ENCODE measurements at regions not wholly inside any gene's neighbourhood (a gene's known extent, or its start where the extent isn't known, plus 50 kb on each side); places are given as distances from the start of the nearest gene placed in this dataset.

DNA sequence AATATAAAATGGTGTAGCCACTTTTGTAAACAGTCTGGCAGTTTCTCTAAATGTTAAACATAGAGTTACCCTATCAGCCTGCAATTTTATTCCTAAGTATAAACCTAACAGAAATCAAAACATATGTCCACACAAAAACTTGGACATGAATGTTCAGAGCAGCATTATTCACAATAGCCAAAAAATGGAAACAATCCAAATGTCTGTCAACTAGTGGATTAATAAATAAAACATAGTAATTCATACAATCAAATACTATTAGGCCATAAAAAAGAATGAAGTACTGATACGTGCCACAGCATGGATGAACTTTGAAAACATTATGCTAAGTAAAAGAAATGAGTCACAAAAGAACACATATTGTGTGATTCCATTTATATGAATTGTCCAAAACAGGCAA lies 196.5 kb downstream of the NUAK1 start:
- Mint-ChIP-seq H3K4me3 (no peak overlapping the region), H3K4me1 (ENCODE audit: low read depth in 2 of 2) (no peaks in the 10 kb centered on the region), H3K27ac (no peak overlapping the region), H3K27me3 (peaks cover 7 to 23% of the 10 kb centered on the region in 2 donors), H3K9me3 (peaks cover 11% of the 10 kb centered on the region), H3K36me3 (no peaks in the 10 kb centered on the region)
- no peak for DNase-seq (ENCODE audit: low spot score)
- no peak for ATAC-seq

DNA sequence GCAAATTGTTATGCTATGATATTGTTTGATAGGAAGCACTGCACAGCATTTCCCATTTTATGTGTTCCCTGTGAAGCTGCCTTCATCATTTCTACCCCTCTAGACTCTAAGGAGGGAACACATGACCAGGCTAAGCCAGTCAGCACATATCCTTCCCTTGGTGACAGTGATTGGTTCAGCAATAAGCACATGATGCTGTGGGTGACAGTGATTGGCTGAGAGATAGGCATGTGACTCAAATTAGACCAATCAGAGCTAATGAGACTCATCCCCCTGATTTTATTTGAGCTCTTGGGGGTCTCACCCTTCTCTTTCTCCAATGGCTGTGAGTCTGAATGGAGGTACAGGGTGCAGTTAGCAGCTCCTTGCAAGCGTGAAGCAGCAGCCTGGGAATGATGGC lies 195.2 kb downstream of the NUAK1 start:
- peaks cover 9 to 23% of the 10 kb centered on the region in 2 donors for H3K27me3 Mint-ChIP-seq
- no peak overlapping the region for H3K4me3 Mint-ChIP-seq
- no peaks in the 10 kb centered on the region for H3K36me3 Mint-ChIP-seq
- no peak overlapping the region for H3K27ac Mint-ChIP-seq
- ATAC-seq, result no peak
- H3K9me3 Mint-ChIP-seq, result peaks cover 11% of the 10 kb centered on the region
- H3K4me1 Mint-ChIP-seq (ENCODE audit: low read depth in 2 of 2), result no peaks in the 10 kb centered on the region
- DNase-seq (ENCODE audit: low spot score), result no peak

DNA sequence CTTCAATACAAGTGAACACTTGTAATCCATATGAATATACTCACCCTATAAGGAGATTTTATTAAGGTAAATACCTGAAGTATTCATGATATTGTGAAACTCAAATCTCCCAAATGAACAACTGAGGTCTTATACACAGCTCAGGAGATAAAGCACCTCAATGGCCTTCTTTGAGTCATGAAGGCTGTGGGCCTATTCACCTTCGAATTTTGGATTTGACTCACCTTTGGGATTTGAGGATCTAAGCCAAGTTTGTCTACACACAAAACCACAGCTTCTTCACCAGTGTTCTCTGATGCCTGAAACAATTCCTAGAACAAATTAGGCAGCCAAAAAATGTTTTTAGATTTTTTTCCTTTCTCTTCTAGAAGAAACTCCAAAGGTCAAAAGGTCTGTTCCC lies 194.1 kb downstream of the NUAK1 start:
- Mint-ChIP-seq H3K9me3 (peaks cover 15% of the 10 kb centered on the region), H3K36me3 (no peaks in the 10 kb centered on the region), H3K4me3 (no peak overlapping the region), H3K27me3 (peaks cover 10 to 29% of the 10 kb centered on the region in 2 donors), H3K27ac (no peak overlapping the region), H3K4me1 (ENCODE audit: low read depth in 2 of 2) (no peaks in the 10 kb centered on the region)
- DNase-seq (ENCODE audit: low spot score), result no peak
- ATAC-seq, result no peak

DNA sequence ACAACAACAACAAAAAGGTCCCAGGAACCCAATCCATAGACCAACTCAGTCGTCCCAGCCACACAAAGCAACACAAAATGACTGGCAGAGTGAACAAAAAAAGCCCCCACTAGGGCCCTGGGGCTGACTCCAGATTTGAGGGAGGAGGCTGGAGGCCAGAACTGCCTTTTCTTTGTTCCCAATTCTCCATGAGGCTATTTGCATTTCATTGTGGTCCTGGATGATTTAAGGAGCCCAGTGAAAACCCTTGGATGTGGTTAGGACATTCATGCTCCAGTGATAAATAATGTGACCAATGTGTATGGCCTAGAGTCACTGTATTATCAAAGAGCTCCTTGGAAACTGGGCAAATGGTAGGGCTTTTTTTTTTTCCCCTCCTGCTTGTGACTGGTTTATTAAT lies 192.9 kb downstream of the NUAK1 start:
- Mint-ChIP-seq H3K27me3 (peaks cover 6 to 22% of the 10 kb centered on the region in 2 donors), H3K36me3 (no peaks in the 10 kb centered on the region), H3K9me3 (peaks cover 12% of the 10 kb centered on the region), H3K4me3 (no peak overlapping the region), H3K27ac (no peak overlapping the region), H3K4me1 (ENCODE audit: low read depth in 2 of 2) (no peaks in the 10 kb centered on the region)
- ATAC-seq (no peak), DNase-seq (ENCODE audit: low spot score) (no peak)

DNA sequence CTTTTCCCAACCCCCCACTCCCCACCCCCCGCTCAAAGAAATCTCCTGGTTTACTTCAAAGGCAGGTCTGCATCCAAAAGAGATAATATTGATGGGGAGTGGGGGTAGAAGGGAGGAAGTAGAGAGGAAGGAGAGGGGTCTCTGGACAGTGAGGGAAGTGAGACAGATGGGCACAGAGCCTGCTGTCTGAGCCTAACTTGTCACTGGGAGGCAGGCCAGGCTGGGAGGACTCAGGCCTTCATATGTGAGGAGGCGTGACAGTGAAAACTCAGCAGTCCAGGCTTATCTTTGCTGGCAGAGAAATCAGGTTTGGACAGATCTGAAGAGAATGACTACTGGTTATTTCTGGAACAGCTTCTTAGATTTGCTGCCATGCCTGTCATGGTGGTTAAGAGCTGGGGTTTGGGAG lies 192.3 kb downstream of the NUAK1 start:
- DNase-seq (ENCODE audit: low spot score) (no peak), ATAC-seq (no peak)
- peaks cover 12% of the 10 kb centered on the region for H3K9me3 Mint-ChIP-seq
- peaks cover 6 to 22% of the 10 kb centered on the region in 2 donors for H3K27me3 Mint-ChIP-seq
- no peaks in the 10 kb centered on the region for H3K4me1 Mint-ChIP-seq (ENCODE audit: low read depth in 2 of 2)
- no peak overlapping the region for H3K27ac Mint-ChIP-seq
- no peak overlapping the region for H3K4me3 Mint-ChIP-seq
- no peaks in the 10 kb centered on the region for H3K36me3 Mint-ChIP-seq

DNA sequence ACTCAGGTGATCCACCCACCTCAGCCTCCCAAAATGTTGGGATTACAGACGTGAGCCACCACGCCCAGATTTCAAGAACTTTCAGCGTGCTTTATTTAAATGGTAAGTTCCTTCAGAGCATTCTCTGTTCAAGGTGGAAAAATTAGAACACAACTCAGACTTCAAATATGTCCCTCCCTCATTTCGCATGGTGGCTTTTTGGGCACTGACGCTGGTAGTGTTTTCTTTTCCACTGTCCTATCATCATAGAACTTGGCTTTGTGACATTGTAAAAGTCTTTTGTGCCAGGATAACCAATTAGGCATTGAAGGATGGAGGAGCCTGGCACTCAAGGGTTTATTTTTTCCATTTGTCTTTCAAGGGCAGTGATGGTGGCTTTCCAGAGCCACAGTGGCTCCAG lies 190.8 kb downstream of the NUAK1 start:
- Mint-ChIP-seq H3K27ac (no peak overlapping the region), H3K27me3 (peaks cover 6 to 14% of the 10 kb centered on the region in 2 donors), H3K4me1 (ENCODE audit: low read depth in 2 of 2) (no peaks in the 10 kb centered on the region), H3K9me3 (peaks cover 12% of the 10 kb centered on the region), H3K36me3 (no peaks in the 10 kb centered on the region), H3K4me3 (no peak overlapping the region)
- DNase-seq (ENCODE audit: low spot score) (no peak), ATAC-seq (no peak)

DNA sequence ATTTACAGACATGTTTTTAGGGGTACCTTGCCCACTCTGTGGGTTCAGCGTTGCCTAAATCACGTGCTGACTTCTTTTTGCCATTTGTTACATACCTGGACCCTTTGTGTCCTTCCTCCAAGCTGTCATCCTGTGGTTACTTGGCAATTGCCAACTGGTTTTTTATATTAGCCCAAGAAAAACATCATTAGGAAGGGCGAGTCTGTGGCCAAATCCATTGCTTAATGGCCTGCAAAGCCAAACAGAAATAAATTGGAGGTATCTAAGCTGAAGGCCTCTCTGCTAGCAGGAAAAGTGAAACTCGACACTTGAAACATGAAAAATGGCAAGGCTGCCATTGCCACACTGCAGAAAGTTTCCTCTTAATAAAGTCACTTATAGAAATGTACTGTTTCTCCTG lies 190.4 kb downstream of the NUAK1 start:
- H3K4me3 Mint-ChIP-seq, result no peak overlapping the region
- peaks cover 9% of the 10 kb centered on the region for H3K9me3 Mint-ChIP-seq

DNA sequence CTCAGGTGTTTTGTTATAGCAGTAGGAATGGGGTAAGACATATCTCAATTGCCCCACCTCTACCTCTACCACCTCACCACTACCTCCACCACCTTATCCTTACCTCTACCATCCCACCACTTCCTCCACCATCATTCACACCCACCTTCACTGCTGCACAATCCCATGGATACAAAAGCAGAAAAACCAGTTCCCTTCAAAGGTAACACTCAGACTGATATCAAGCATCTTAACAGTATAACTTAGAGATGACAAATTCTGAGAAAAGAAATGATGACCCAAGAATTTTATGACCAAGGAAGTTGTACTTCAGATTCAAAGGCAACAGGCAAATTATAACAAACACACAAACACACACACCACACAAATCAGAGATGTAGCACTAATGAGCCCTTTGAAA lies 189.4 kb downstream of the NUAK1 start:
- Mint-ChIP-seq H3K27ac (no peak overlapping the region), H3K4me3 (no peak overlapping the region), H3K36me3 (no peaks in the 10 kb centered on the region), H3K27me3 (peaks cover 6 to 7% of the 10 kb centered on the region in 2 donors), H3K9me3 (peaks cover 4% of the 10 kb centered on the region), H3K4me1 (ENCODE audit: low read depth in 2 of 2) (no peaks in the 10 kb centered on the region)
- DNase-seq (ENCODE audit: low spot score) (no peak), ATAC-seq (no peak)

More for the DNA sequence above, 190.4 kb downstream of the NUAK1 start:
- H3K27ac Mint-ChIP-seq, result no peak overlapping the region
- DNase-seq (ENCODE audit: low spot score) (no peak), ATAC-seq (no peak)
- no peaks in the 10 kb centered on the region for H3K36me3 Mint-ChIP-seq
- no peaks in the 10 kb centered on the region for H3K4me1 Mint-ChIP-seq (ENCODE audit: low read depth in 2 of 2)
- peaks cover 6 to 10% of the 10 kb centered on the region in 2 donors for H3K27me3 Mint-ChIP-seq

DNA sequence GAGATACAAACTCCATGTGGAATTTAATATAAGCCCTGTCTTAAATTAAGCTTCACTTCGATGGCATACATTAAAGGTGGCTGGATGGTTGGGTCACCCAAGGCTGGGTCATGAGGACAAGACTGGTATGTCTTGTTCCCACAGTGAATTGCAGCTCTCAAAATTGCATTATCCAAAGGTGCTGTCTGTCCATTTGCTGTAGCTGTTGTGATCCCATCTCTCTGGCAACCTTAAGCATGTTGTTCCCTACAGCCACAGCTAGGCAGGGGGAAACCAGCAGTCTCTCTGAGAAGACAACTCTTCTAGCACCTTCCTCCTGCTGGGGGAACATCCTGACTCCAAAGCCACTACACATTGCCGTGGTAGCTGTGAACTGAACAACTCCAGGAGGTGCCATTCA lies 187.0 kb downstream of the NUAK1 start:
- Mint-ChIP-seq H3K9me3 (peaks cover 4% of the 10 kb centered on the region), H3K27me3 (peaks cover 6 to 7% of the 10 kb centered on the region in 2 donors), H3K27ac (no peak overlapping the region), H3K4me3 (no peak overlapping the region), H3K4me1 (ENCODE audit: low read depth in 2 of 2) (no peaks in the 10 kb centered on the region), H3K36me3 (no peaks in the 10 kb centered on the region)
- ATAC-seq (no peak), DNase-seq (ENCODE audit: low spot score) (no peak)

DNA sequence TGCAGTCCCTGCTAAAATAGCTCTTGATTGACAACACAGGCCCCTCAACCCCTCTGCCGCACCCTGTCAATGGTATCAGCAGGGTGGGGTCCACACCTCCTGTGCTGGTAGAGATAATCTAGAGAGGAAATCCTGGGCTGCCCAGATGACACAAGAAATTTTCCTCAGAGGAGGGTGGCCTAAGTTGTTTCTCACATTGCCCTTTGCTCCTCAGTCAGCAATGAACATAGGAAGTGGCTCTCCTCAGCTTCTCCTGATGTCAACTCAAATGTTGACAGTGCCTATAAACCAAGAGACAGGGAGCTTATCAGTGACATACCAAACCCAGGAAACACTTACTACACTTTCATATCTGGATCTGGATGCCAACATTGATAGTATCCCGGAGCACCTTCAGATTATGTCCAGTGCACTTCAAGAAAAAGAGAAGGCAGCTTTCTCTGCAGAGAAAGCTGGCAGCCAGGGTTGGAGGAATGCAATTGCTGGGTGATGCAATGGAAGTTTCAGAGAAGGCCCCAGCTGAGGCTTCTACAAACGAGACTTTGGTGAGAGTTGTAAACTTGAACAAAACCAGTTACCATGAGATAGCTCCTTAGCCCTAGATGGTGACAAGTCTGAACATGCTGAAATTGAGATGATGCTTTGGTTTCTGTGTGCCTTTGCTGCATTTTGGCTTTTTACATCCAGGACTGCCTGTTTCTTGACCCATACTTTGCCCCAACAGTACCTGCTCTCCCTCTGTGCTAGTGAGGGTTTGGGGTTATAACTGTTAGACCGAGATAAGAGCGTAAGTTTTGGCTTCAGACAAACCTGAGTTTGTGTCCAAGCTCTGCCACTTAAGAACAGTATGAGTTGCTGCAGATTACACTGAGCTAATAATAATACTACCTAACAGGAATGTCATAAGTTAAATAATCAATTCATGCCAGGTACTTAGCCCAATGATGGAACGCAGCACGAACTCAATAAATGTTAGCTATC lies 183.5 kb downstream of the NUAK1 start:
- peaks cover 0 to 3% of the 10 kb centered on the region in 2 donors for H3K4me1 Mint-ChIP-seq (ENCODE audit: low read depth in 2 of 2)
- H3K27ac Mint-ChIP-seq, result peak overlapping the region in 1 of 2 donors; percentile 32
- H3K9me3 Mint-ChIP-seq, result no peaks in the 10 kb centered on the region
- H3K4me3 Mint-ChIP-seq, result no peak overlapping the region
- no peak for ATAC-seq
- no peaks in the 10 kb centered on the region for H3K36me3 Mint-ChIP-seq
- H3K27me3 Mint-ChIP-seq, result peaks cover 4 to 6% of the 10 kb centered on the region in 2 donors
- DNase-seq (ENCODE audit: low spot score), result no peak

DNA sequence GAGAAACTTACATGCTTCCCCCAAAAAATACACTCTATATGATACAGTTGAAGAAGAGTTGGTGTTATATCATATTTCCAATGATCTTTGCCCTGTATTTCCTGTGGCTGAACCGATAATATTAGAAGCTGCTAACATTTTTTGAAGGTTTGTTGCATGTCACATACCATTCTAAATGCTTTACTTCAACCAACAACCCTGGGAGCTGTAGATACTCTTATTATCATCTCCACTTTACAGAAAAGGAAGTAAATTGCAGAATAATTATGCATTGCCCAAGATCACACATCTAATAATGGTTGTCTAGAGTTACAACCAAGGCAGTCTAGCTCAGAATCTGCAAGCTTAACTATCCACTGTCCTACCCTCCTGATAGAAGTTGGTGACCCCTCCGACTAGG lies 182.8 kb downstream of the NUAK1 start:
- Mint-ChIP-seq H3K9me3 (no peaks in the 10 kb centered on the region), H3K36me3 (no peaks in the 10 kb centered on the region), H3K4me3 (no peak overlapping the region), H3K4me1 (ENCODE audit: low read depth in 2 of 2) (peaks cover under 1 to 3% of the 10 kb centered on the region in 2 donors), H3K27ac (no peak overlapping the region), H3K27me3 (peaks cover 4 to 7% of the 10 kb centered on the region in 2 donors)
- ATAC-seq (no peak), DNase-seq (ENCODE audit: low spot score) (no peak)

DNA sequence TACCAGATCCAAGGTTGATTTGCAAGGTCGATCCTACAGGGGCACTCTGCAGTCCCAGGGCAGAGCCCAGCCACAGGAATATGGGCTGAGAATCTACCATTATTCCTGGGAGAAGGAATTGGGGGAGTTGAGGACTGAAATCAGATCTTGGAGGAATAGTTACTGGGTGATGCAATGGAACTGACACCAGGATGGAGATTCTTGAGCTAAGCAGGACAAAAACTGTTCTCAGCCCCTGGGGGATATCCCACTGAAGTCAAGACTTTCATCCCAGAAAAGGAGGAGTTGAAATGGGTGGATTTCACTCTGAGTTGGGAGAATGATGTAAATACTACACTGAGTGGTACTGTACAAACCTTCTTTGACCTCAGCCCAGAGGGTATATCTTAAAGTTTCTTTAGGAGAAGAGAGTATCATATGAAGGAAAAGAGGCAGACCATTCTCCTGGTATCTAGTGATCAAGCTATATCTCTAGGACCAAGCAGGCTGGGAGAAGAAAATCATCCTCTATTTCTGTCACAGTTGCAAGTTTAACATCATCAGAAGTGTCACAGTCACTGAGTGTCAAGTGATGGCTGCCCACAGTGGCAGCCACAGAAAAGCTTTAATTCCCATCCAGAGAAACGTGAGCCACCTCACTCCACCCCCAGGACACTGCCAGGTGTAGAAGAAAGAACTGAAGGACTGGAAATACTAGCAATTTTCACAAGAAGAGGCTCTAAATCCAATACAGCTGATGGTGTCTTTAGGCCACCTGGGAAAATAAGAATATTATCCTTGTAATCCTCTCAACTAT lies 181.9 kb downstream of the NUAK1 start:
- DNase-seq (ENCODE audit: low spot score), result no peak
- peaks cover 3 to 5% of the 10 kb centered on the region in 2 donors for H3K4me1 Mint-ChIP-seq (ENCODE audit: low read depth in 2 of 2)
- H3K27ac Mint-ChIP-seq, result peak overlapping the region in 1 of 2 donors; percentile 62
- ATAC-seq, result no peak
- no peaks in the 10 kb centered on the region for H3K36me3 Mint-ChIP-seq
- H3K4me3 Mint-ChIP-seq, result no peak overlapping the region
- H3K27me3 Mint-ChIP-seq, result peaks cover 6 to 13% of the 10 kb centered on the region in 2 donors
- no peaks in the 10 kb centered on the region for H3K9me3 Mint-ChIP-seq

DNA sequence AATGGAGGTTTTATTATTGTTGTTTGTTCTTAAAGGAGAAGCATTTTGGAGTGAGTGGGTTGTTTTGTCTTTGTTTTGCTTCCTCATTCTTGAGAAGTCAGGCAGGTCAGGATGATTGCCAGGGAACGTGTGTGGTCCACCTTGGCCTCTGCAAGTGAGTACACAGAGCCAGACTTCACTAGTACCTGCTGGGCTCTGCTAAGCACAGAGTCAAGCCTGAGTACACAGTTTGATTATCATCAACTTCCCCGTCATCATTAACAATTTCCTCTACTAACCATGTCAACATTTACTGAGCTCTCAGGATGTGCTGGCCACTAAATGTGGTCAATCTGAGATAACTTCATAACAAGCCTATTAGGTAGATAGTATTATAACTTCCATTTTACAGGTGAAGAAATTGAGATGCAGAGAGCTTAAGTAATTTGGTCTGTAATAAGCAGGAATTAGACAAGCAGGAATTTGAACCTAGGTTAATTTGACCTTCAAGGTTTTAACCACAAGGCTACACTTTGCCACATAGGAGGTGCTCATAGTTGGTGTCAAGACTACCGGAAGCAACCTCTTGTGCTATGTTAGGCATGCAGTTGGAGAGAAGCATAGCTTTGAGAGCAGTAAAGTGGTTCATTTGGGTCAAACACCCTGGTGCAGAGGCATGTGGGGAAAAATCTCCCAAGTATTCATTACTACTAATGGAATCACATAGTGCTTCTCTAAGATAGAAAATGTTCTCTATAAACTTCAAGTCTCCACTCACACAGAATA lies 178.3 kb downstream of the NUAK1 start:
- Mint-ChIP-seq H3K27ac (peak overlapping the region in 1 of 2 donors; percentile 36), H3K9me3 (no peaks in the 10 kb centered on the region), H3K4me1 (ENCODE audit: low read depth in 2 of 2) (peaks cover 3 to 5% of the 10 kb centered on the region in 2 donors), H3K36me3 (no peaks in the 10 kb centered on the region), H3K4me3 (peak overlapping the region; percentile 0), H3K27me3 (peaks cover 20 to 27% of the 10 kb centered on the region in 2 donors)
- peak in 1 of 2 donors; percentile 60 for ATAC-seq
- no peak for DNase-seq (ENCODE audit: low spot score)
